ENCODE measurements at regions not wholly inside any gene's neighbourhood (a gene's known extent, or its start where the extent isn't known, plus 50 kb on each side); places are given as distances from the start of the nearest gene placed in this dataset.

DNA sequence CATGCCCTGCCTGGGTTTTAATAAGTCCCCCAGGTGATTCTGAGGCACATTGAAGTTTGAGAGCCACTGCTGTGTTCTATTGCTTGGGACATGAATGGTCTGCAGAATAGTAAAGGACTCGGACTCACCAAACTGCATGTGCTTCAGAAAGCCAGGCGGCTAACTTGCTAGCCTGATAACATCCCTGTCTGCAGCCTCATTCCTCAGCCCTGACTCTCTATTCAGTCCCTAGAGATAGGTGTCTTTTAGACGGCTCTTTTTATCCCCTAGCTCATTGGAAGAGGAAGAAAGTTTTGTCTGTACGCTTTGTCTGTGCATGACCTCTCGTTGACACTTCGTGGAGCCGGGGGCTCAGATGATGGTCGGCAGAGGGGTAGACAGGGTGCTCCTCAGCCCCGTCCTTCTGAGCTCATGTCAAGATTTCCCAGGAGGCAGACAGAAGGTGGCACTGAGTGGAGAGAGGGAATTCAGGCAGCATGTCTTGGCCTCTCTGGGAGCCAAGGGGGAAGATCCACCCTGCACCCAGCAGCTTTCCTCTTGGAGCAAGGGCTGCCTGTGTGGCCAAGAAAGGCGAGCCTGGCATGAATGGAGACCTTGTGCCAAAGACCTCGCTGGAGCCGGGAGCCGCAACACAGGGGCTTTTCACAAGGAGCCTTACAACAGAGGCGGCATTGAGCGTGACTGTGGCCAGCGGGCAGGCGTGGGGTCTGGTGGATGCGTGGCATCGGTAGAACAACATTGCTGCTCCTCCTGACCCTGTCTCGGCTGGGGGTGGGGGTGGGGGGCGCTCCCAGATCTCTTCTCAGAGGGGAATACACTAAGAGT lies 51.1 kb upstream of the PODXL start:
- DNase-seq (ENCODE audit: low read depth), result no peak

DNA sequence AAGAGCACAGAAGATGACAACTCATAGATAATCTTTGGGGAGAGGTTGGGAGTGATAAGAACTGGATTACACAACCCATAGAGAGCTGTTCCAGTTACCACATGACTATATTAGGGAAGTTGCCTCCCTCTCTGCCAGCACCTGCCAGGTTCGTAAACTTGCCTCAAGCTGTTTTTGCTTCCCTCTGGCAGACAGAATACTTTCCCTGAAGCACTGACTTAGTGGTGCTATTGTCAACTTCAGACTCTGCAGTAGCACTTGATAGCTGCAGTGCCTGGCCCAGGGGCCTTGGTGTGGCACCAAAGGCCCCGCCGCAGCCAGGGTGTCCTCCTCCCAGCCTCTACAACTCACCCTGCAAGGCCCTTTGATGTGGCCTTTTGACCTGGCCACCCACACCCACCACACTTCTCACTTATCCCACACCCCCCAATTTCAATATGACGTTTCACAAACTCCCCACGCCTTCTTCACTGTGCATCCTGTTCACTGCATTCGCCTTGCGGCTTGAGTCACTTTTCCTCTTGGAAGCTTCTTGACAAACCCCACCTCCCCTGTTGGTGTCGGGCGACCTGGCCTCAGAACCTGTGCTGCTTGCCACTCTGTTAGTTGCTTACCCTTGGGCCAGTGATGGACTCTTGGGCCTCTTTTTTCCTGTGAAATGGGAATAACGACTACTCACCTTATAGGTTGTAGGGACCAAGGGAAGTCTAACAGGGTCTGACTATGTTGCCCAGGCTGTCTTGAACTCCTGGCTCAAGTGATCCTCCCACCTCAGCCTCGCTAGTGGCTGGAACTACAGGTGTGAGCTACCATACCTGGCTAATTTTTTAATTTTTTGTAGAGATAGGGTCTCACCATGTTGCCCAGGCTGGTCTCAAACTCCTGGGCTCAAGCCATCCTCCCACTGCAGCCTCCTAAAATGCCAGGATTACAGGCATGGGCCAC lies 50.2 kb upstream of the PODXL start:
- DNase-seq (ENCODE audit: low read depth), result no peak
